NCI-H2171 (cell line): ENCODE measurements at regions not wholly inside any gene's neighbourhood (a gene's known extent, or its start where the extent isn't known, plus 50 kb on each side); places are given as distances from the start of the nearest gene placed in this dataset.
A peak's percentile ranks its signal among the peaks of the same experiment; 100 is the strongest.

Experiments used
- DNase-seq: peaks from one replicate; lab custom pipeline; 2025; lab: John Stamatoyannopoulos, UW

DNA sequence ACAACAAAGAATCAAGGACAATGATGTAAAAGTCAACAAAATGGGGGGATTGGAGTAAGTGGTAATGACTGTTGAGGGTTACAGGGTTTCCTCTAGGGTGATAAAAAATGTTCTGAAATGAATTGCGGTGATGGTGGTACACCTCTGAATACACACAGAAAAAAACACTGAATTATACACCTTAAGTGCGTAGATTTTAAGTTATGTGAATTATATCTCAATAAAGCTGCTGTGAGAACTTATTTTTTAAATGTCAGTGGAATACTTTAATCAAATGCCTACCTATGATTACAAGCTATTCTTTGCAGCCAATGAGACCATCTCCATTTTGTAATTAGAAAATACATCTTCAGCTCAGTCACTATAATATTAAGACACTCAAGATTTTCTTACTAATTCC lies 53.5 kb downstream of the ZNF608 start:
- DNase-seq = no peak

DNA sequence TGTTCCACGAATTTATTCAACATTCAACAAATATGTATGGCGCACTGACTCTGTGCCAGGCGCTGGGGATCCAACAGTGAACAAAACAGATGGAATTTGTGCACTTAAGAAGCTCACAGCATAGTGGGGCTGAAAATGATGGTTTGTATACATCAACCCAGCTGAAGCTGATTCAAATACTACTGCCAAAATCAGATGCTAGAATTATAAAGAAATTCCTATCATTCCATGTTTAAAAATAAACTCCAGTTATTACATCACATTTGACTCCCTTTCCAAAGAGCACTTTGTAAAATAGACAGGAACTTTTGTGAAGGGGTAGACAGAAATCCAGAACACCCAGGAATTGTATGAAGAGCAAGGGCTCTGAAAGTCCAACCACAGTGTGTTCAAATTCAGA lies 54.1 kb downstream of the ZNF608 start:
- no peak for DNase-seq

DNA sequence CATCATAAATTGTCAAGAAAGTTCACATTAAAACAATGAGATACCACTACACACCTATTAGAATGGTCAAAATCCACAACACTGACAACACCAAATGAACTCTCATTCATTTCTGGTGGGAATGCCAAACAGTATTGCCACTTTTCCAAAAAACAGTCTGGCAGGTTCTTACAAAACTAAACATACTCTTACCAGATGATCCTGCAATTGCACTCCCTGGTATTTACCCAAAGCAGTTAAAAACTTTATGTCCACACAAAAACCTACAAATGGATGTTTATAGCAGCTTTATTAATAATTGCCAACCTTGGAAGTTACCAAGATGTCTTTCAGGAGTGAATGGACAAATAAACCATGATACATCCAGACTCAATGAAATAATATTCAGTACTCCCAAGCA lies 56.8 kb downstream of the ZNF608 start:
- DNase-seq = no peak

DNA sequence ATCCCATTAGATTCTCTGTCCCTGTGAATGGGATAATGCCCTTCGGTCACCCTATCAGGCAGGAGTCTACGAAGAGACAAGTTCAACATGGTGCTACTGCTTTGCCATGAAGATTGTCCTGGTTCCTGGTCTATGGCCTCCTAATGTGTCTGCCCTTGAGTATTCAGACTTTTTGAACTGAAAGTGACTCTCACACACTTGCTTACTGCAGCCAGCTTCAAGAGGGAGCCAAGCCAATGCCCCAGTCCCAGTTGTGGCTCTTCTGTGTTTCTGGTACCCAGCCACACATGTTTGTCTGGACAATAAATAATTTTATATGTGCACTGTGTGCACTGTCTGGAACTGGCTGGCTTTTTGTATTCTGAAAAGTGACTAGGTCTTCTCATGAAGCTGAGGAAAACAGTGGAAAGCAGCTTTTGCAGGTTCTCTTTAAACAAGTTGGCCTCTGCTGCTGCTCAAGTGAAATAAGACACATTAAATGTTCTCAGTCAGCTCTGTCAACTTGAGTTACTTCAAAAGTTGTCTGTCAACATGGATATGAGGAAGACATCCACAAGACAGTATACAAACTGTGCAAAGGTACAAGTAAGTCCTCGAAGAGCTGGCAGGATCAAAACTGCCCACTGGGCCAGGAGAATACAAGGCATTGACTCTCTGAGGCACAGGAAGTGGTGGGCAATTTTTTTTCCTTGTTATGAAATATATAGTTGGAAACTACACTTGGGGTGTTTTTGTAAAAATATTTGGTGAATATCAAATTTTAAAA lies 60.0 kb downstream of the ZNF608 start:
- DNase-seq = no peak

DNA sequence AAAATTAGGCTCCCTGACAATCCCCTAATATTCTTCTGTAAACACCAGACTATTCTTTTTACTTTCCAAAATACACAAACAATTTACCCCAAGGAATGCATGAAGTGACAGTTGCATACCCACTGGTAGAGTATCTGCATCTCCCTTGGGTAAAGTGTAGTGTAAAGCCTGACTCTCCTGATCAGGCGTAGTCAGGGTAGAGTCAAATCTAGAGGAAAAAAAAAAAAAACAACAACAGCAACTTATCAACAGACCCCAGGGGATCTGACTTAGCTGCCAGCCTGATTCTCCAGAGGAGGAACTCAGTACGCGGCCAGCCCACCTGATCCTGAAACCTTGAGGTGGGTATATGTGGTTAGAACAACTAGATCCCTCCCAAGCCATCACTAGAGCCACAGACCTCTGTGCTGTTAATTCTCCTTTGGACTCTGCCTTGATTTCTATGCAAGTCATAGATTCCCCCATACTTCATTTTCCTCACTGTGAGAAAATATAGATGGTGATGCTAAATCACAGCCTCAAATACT lies 61.0 kb downstream of the ZNF608 start:
- DNase-seq = no peak

DNA sequence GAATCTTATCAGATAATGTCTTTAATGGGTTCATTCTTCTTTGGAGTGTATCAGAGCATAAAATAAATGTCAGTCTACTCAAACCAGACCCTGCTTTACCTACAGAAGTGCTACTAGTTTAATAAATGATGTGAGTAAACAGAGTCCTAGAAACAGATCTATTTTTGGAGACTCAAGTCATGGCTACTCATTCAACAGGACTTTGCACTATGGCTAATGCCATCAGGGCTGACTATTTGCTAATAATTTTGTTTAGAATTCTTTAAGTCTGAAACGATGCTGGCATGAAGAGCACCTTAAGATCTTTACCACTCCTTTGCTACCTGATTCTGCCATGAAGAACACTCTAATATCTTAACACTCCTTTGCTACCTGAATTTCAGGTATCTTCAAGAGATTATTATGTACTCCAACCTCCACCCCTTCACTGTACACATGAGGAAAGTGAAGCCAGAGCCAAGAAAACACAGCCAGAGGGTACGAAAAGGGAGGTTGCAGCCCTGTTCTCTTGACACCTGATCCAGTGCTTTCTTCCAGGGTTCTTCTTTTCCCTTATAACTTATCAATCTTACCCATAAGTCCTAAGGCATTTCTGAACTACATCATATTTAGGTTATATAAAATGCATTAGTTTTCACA lies 62.4 kb downstream of the ZNF608 start:
- DNase-seq = no peak

DNA sequence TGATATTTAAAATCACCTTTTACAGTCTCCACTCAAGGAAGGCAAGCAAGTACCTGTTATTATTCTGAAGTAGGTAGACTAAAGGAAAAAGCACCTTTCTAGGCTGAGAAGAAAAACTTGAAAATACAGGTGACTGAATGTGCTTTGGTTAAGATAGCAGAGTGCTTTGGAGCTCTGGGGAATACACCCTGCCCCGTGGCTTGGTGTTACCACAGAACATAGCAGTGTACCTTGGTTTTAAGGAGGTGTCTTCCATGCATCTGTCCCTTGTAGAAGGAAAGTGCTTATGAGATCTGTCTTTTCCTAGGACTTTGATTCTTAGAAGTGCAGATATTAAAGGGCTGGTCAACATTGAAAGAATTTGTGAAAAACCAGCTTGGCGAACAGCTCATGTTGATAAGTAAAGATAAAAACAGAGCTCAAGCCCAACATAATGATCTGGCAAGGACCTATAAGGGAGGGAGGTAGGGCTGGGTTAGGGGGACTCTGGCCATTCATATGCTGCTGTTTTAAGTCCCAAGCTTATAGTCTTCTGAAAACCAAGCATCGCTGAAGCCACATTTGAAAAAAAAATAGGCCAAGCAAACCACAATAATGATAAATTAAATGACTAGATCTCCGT lies 66.8 kb downstream of the ZNF608 start:
- no peak for DNase-seq

DNA sequence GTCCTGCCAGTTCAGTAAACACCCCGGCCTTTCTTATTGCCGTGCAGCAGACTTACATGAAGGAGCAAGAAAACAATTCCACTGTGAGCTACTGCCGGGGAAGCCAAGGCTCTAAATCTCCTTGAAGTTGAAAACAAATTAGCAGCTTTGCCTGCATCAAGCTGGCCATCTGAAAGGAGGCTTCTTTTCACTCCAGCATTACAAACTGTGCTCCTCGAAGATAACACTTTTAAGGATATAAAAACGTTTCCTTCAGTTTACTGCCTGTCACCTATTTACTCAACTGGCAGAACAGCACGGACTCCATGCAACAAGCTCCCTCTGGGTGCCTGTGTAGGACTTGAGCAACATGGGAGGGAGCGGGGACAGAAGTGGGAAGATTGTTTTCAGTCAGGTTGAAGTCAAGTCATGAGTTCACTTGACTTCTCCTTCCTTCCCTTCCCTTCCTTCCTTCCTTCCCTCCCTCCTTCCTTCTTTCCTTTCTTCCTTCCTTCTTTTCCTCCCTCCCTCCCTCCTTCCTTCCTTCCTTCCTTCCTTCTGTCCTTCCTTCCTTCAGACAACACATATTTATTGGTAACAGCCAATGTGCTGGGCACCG lies 67.4 kb downstream of the ZNF608 start:
- no peak for DNase-seq

DNA sequence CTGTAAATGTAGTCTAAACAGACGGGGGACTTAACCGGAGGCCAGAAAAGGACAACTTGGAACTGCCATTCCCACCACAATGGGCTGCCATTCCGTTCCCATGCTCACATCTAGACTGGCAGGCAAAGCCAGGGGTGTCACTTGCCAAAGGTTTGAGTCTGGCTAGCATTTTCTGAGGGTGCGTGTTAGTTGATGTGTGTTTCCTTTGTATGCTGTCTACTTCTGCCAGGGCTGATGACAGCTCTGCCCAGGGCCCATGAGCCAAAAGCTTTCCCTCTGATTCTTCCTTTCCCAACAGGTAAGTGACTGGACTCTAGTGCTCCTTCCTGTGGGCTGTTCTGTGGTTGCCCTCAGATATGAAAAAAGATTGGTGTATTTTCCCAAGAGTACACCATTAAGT lies 68.0 kb downstream of the ZNF608 start:
- no peak for DNase-seq

DNA sequence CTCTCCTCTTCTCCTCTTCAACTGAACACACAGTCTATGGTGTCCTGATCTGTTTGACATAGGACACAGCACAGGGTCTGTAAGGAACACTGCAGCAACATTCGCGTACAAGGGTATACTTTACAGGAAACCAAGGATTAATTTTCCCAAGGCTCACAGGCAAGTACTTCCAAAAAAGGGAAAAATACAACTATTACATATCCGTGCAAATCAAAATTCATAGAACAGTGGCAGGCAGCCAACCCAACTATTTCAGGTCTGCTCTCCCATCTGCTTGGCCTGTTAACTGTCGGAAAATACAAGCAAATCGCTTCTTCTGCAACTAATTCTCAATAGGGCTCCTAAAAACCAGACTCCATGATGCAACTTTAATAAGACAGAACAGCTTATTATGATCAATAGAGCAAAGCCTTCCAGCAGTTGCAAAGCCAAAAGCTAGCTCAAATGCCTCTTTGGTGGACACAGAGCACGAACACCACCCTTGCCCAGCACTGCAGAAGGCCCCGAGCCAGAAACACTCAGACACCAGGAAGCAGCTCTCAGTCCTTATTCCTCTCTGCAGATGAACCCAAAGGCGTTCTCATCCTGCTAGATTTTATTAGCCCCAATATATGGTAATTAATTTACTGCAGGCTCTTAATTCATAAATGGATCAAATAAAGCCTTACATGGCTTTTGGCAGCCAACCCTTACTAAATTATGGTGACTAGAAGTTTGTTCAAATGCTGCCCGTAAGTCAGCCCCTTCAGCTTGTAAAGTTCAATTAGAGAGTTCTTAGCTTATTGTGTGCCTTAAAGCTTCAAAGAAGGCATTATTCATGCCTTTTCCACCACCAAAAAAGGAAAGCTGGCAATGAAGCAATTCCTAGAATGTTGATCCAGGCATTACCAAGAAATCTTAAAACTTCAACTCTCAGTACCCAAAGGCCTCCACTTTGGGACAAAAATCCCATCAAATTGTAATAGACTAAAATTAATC lies 68.8 kb downstream of the ZNF608 start:
- DNase-seq = peak; percentile 52

DNA sequence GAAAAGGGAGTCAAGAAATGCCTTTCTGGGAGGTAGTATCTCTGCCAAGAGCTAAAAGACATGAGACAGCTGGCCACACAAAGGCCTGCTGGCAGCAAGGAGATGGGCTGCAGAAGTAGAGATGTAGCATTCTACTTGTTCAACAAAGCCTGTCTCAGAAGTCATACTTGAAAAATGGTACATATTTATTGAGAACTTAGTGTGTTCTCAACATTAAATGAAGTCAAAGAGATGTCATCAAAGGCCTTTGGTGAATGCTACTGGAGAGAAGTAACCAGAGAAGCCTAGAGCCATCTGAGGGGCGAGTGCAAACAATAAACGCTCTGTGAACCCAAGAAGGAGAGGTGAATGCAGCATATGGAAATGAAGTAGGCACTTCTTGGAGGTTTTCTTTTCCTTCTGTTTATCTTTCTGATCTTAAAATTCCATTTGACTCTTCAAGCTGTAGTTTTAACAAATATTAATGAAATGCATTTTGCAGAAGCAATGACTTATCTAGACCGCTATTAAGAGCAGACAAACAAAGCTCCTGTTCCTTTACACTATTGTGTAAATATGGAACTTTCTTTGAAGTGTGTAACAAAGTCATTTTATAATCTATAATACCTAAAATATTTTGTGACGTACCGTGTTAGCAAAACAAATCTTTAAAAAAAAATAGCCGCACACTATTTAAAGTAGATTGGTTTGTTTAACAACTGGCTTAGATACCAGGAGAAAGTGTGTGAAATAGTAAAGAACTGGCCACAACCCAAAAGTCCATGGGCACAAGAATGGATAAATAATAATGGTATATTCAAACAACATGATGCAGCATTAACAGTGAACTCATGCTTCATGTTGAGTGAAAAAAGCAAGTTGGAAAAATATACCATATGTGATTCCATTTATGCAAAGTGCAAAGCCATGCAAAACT lies 70.2 kb downstream of the ZNF608 start:
- no peak for DNase-seq

DNA sequence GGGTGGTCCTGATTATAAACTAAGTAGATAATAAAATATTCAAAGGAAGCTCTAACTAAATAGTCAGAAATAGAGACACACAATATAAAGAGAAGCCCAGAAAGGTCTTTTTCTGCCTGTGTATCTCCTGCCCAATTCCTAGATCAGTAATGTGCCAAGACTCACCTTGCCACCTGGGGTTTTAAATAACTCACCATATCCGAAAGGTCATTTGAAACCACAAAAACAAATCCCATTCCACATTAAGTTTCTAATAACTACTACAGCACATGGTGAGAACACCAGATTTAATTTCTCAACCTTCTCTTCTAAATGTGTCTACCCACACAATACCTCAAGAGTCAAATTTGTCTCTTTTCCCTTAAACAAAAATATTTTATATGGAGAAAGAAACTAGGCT lies 75.2 kb downstream of the ZNF608 start:
- no peak for DNase-seq

DNA sequence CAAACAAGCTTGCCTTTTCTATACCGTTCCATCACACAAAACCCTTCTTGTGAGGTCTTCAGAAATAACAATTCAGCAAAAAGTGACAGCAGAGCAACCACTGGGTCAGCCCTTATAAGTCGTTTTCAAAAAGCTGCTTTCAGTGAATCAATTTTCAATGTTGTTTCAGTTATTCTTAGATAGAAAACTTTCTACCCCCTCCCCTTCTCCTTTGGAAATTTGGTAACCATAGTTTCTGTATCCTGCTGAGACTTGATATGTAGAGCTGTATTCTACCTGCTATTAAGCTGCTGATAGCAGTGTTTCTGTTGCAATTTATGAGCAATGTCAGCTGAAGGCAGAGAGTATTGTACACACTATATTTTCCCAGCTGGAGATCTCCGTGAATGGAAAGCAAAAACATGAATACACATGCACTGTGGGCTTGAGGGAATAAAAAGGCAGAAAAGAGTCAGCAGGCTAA lies 75.7 kb downstream of the ZNF608 start:
- no peak for DNase-seq

DNA sequence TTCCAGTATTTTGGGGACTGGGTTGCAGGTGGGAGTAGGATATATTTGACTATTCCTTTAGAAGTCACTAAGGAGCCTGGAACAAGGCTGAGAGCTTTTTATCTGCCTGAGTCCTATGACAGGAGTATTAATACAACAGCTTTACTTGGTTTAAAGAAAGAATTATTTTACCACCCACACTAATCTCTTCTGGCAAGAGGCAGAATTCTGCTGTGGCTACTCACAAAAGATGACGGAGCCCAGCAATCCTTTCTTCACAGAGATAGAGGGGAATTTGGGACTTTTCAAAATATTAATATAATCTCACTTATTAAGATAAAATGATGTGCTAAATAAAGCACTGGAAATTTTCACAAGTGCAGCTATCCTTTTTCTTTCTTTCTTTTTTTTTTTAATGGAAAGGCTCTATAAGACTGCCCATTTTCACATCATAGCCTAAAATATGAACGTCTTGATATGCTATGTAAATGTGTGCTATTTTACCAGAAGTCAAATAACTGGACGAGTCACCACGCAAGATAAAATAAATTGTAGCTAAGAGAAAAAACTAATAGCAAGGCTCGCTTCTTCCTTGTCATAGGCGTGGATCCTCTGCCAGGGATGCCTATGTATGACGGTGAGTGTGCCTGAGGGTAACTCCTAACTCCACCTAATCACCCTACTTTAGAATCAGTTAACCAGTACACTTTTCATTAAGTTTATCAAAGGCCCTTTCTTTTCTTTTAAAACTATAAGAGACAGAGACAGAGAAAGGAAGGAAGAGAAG lies 76.3 kb downstream of the ZNF608 start:
- DNase-seq = no peak

DNA sequence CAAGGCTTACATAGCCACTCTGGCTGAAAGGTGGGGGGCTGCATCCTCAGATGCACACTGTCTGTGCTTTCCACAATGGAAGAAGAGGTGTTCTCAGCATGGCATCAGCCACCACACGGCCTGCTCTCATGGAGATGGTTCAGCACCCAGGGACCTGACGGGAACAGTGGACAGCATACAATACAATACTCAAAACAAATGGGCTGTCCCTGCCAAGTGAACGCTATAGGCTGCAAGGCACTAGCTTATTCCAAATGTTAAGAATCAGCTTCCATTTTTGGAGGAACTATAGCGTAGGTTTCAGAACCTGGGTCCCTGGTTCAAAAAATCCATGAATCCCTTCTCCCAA lies 77.2 kb downstream of the ZNF608 start:
- DNase-seq = no peak

DNA sequence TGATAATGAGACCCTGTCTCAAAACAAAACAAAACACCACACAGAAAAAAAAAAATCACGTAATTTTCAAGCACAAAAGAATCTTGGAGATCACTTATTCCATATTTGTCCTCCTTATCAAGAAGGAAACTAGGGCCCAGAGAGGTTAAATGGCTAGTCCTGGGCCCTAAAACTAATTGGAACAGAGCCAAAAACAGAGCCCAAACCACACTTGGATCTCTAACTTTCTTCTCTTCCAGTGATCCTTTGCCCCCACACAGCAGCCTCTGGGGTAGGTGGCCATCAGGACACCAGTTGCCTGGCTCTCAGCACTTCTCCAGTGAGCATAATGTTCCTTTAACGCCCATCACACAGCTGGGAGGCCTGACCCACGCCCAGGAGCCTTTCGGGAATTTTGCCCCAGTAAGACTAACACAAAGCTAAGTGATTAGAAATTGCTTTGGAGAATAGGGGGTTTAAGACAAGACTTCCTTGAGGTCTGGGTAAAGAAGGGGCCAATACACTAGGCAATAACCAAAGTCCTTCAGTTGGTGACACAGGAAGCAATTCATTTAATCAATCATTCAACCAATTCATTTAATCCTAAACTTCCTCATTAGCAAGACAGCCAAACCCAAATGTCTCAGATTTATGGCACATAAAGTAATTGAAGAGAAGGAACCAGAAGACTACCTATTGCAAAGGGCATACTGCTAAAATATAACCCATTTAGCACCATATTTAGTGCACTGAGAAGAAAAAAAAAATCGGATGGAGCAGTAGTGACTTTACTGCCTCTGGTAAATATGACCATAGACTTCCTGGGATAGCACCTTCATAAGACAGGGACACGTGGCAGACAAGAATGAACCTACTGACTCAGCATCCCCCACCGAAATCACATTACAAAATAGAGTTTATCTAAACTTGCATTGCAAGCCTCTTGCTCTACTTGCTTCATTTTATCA lies 77.8 kb downstream of the ZNF608 start:
- no peak for DNase-seq

DNA sequence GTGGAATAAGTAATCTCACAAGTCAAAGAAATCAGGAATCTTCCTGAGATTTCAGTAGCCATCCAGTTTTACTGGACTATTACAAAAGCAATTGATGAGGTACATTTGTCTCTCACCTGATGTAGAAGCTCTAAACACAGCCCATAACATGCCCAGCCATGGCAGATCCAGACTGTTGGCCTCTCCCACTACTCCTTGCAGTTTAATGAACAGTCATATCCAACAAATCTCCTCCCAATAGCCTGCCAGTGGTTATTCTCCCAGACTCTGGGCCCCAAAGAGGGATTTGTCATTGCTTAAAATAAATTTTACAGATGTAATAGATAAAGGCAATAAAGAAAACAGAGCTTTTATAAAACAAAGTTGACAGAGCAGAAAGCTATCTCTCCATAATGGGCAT lies 80.8 kb downstream of the ZNF608 start:
- no peak for DNase-seq

DNA sequence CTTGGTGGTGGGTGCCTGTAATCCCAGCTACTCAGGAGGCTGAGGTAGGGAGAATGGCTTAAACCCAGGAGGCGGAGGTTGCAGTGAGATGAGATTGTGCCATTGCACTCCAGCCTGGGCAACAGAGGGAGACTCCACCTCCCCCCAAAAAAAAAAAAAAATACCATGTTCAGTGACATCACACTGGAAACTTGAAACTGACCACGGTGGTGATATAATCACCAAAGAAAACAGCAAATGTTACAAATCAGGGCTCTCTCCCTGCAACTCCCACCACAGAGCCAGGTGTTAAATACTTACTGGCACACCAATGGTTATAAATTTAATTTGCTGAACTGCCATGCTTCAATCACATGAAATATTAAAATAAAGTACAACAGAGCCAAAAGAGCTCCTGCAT lies 81.4 kb downstream of the ZNF608 start:
- no peak for DNase-seq

DNA sequence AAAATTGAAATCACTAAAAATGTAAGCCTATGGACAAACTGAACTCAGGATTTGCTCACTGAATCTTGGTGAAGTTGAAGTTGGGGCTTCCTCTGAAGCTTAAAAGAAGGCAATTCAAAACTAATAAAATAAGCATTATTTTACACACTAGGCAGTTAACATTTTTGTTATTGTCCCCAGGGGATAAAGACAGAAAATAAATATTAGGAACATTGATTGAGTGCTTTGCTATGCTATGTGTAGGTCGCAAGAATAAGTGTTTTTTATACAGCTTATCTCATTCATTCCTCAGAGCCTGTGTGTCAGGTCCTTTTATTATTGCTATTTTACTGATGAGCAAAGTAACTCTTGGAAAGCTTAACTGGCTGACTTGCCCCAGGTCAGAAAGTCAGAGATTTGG lies 82.2 kb downstream of the ZNF608 start:
- DNase-seq = no peak
